ENCODE measurements at regions not wholly inside any gene's neighbourhood (a gene's known extent, or its start where the extent isn't known, plus 50 kb on each side); places are given as distances from the start of the nearest gene placed in this dataset.
"Not testable (repeated sequence)": the region's sequence is repeated elsewhere in the genome, so short reads cannot be mapped to it uniquely, and the experiment has no call there.

DNA sequence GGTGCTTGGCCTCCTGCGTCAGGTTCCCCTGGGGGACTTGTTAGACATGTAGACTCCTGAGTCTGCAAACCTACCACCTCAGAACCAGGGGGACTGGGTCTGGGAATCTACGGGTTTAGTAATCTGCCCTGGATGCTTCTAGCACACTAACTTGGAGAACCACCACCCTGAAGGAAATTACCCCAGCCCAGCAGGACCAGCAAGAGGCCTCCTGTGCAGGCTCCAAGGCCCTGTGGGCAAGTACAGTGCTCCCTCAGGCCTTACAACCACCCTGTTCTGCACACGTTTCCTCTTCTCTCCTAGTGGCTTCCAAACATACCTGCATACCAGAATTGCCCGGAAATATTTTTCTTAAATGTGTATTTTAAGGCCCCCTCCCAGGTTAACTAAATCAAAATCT lies 423.0 kb downstream of the FUT8 start:
- no peak for DNase-seq

DNA sequence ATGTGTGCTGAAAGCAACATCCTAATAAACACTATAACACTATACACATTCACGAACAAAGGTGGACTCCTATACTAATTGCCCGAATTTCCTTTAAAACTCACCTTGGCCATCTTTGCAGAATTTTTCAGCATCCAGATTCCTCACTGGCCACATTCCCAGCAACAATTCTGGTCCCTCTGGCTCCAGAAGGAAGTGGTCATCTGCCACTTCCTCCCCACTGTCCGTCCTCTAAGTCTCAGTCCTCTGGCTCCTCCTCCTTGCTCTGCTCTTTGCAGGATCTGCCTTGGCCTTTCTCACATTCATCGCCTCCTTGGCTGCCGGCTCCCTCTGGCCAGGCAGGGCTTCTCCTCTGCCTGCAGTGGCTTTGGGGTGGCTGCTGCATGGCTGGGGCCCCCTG lies 426.0 kb downstream of the FUT8 start:
- no peak for DNase-seq

DNA sequence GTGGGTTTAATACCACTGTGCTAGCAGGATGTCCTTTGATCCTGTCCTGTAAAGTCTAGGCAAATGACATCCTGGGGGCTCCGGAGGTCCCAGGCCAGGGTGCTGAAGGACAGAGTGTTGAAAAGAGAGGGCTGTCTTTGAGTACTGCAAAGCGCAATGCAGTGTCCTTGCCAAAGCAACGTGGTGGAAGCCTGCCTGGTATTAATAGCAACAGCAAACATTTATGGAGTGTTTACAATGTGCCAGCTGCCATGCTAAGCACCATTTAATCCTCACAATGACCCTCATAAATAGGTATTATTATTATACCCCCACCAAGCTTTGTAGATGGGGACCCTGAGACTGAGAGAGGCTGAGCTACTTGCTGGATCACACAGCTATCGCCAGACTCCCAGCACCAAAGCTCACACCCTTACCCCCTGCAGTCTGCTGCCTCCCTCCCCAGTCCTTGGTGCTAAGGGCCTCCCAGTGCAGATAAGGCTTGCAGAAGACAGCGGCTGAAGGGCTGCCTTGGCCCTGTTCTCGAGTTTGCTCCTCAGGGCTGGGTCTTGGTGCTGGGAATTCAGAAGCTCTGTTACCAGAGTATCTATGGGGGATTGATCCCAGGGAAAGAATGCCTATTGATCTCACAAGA lies 427.7 kb downstream of the FUT8 start:
- no peak for DNase-seq

DNA sequence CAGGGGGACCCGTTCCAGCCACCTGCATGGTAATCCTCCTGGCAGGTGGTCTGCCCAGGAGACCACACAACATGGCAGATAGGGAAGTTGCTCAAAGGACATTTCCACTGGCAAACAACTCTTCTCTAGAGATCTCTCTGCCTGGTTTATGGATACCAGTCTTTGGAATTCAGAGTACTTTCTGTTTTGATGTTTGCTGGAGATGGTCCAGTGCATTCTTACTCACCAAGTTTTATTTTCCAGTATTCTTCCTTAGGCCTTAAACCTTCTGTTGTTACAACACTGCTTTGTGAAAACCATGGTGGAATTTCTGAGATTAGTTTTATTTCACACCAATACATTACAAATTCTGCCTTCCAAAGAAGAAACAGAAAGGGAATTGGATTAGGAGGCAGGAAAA lies 428.3 kb downstream of the FUT8 start:
- no peak for DNase-seq

DNA sequence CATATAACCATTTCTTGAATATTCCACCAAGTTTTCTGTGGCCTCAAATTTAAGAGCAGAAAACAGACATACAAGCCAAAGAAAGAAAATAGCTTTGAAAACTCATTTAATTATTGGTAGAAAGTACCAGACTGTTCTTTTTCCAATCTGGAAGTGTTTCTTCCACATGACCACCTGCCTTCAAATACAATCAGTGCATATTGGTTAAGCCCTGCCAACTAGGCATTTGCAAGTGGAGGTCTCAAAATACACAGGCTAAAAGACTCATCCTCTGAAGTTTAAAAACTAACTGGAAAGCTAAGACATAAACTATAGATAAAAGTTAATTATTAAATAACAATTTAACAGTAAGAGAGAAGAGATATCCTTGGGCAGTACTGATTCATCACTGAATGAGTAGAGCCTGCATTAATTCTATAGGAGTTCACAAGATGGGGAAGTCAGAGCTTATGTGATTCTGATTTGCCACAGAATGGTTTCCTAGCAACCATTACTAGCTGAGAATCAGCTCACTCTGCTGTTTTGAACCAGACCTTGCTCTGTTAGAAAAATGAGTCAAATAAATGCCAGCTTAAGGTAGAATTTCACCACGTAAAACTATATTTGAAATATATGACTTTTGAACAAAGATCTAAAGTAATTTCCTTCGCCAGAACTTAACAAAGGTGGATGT lies 433.8 kb downstream of the FUT8 start:
- DNase-seq: peak; percentile 39

DNA sequence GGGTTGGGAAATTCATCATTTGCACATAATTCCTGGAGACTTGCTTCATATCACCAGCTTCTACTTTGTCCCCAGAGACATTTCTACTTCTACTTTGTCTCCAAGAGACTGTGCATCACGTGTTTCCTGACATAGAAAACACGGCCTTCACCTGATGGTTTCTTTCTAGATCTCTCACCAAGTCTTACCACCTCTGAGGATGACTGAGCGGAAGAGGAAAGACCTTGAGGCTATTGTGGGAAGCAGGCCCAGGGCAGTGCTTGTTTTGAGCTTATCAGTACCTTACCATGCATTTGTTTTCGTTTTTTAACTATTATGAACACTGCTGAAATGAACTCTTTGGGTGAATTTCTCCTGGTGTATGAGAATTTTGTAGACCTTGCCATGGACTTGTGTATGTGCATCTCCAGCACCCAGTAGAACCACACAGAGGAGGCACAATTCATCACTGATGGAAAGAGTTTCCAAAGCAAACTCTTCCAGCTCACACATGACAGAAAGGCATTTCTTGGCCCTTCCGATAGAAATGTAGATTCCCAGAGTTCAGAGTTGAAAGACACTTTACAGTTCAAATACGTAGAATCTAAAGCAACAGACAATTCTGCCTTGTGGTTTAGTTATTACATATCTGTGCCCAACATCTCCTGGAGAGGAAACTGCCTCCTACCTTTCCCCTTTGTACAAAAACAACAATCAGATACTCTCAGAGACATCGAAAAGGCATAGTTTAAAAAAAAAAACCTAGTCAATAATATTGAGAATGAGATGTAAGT lies 434.7 kb downstream of the FUT8 start:
- peak; percentile 85 for DNase-seq

DNA sequence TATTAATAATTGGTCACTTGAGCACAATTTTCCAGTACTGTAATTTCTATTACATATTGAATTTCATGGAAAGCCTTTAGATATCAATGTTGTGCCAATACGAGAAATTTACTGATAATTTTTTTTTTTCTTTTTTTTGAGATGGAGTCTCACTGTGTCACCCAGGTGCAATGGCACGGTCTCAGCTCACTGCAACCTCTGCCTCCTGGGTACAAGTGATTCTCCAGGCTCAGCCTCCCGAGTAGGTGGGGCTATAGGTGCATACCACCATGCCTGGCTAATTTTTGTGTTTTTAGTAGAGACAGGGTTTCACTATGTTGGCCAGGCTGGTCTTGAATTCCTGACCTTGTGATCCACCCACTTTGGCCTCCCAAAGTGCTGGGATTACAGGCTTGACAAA lies 435.4 kb downstream of the FUT8 start:
- not testable (repeated sequence) for DNase-seq

DNA sequence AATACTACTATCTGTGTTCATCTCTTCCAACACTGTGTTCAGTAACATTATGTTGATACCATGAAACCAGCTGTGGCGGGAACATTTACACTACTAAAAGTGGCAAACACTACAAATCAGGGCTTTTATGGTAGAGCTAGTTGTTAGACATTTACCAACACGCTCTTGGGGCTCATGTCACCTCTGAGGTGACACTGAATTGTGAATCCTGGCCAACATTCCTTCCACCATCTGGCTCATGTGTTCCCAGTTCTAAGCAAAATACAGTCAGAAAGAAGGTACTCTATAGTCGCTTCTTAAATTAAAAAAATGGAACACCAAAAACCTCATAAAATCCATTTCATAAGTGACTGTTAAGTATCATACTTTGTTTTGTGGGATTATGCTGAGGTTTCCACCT lies 436.6 kb downstream of the FUT8 start:
- no peak for DNase-seq

DNA sequence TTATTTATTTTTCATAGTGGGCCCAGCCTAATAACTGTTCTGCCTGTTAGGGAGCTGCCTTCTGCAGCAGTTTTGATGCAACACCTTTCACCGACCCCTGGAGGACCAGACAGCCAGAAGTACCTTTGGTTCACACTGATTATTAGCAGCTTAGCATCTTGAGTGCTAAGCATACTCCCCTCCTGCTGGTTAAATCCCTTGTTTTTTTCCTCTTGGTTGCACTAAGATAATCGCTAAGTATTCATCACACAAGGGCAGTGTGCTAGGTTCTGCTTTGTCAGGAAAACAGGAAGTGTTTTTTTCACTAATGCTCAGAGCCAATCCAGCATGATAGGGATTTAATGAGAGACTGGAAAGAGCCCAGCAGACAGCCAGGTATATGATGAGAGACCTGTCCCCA lies 437.0 kb downstream of the FUT8 start:
- no peak for DNase-seq

DNA sequence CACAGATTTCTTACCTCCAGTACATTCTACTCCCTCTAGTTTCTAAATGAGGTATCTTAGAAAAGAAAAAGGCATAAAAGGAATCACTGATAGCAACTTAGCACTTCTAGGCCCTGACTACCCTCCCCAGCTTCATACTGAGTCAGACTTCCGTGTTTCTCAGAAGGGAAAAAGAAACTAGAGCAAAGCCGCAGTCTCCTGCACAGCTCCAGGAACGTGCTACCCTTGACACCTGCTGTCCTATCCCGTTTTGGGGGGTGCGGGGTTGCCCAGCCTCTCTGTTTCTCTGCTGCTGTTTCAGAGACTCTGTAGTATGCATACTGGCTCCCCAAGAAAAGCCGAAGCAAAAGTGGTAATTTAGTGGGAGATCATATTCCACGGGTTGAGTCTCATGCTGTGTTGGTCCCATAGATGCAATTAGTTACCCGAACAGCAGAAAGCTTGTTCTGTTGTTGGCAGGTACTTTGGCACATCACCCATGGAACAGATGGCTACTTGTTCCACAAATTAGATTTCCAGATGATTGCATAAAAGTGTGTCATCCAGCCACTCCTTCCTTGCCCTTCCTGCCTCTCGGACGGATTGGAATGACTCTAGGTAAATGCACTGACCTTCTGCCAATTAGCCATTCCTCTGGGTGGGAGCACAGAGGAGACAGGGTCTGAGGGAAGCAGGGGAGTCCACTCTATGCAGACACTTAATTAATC lies 438.1 kb downstream of the FUT8 start:
- DNase-seq: peak; percentile 87

DNA sequence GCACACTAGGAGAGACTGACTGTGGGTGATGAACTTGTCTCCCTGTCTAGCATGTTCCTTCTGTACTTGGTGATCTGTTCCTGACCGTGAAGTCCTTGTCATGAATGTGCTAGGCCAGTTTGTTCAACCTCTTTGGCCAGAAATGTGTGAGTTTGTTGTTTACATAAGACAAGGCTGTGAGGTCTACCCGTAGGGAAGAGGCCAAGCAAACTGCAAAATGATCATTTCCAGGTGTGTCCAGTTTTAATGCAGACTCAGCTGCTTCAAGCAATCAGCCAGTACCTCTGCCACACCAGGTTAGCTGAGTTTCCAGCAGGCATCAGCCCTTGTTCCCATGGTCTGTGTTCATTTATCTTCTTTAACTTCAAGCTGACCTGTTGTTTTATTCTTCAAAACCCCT lies 440.2 kb downstream of the FUT8 start:
- no peak for DNase-seq

DNA sequence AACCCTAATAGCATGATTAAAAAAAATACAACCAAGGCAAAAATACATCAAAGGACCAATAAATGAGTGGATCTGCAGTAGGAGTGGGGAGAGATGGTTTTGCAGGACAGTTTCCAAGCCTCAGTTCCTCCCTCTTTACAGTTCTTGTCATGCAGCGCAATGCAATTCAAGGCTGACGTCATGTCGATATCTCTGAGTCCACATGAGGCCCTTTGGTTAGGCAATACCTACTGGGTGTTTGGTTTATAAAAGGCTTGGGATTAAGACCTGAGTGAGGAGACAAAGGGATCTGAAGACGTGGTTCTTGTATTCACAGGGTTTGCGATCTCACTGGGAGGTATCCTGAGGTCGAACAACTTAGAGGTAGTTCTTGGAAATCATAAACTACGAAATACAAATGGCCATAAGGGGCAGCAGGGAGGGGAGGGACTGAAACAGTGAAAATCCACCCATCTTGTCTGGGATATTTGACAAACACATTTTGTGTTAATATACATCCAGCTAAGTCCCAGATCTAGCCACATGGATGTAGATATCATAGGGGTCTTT lies 441.0 kb downstream of the FUT8 start:
- no peak for DNase-seq

DNA sequence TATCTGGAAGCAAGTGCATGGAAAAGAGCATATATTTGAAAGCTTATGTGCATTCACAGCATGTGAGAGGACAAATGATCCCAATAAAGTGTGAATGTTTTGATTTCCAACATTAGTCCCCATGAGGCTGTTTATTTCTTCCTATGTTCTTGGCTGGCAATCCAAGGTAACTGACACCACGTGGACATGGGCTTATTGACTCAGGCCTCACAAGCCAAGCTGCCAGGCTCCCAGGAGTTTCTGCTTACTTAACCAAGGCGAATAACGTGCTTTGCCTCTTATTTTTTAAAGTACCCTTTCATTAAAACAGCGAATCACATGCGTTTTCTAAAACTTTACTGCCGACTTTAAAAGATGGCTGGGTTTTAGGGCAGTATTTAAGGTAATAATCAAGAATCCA lies 441.7 kb downstream of the FUT8 start:
- DNase-seq: no peak

DNA sequence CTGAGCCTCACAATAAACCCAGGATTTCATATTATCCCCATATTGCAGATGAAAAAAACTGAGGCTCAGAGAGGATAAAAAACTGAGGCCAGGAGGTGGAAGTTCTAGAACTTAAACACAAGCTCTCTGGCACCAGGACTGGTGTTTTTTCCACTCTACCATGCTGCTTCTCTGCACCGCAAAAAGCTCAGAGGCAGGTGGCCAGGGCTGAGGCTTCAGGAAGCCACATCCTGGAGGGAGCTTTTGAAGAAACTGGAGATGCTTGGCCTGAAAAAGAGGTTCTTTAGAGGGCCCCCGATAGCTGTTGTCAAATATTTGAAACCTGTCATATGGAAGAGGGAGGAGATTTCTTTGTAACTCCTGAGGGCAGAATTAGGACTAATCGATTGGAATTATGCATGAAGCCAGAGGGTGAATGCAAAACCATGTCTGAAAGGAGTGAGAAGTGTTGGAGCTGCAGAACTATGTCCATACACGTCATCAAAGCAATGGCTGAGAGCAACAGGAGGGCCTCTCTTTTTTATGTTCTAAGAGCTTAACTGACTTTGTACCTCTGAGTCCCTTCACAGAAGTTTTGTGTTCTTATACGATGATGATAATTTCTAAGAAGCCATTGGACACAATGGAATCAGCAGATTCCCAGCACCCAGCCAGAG lies 448.6 kb downstream of the FUT8 start:
- DNase-seq: no peak

DNA sequence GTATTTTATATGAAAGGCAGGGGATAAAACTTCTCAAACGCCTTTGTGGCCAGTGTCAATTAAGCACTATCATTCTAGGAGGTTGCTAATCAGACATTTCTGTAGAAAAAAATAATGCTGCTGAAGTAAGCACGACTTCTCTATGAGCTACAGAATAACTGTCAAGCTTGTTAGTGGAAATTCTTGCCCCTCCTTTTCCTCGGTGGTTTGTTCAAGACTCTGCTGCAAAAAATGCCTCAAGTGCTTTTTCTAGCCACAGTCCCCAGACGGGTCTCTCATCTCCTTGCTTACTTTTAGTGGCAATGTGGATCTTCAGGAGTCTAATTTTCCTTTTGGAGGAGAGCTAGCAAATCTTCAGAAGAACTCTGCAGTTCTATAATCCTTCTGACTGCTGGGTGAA lies 452.0 kb downstream of the FUT8 start:
- no peak for DNase-seq

DNA sequence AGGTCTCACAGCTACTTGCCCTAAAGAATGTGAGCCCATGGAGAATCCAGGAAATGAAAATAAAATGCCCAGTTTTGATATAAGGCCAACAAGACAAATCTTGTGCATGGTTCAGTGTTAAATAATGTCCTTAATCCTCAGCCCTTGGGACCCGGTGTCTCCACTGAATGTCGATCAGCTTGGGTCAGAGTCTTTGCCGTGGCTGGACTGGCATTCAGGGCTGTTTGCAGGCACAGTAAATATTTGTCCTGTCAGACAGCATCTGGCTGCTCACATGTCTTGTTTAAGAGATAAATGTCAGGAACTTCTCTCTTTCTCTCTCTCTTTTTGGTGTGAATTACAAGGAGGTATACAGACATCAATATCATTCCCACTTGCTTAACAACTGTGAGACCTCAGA lies 452.5 kb downstream of the FUT8 start:
- DNase-seq: no peak

DNA sequence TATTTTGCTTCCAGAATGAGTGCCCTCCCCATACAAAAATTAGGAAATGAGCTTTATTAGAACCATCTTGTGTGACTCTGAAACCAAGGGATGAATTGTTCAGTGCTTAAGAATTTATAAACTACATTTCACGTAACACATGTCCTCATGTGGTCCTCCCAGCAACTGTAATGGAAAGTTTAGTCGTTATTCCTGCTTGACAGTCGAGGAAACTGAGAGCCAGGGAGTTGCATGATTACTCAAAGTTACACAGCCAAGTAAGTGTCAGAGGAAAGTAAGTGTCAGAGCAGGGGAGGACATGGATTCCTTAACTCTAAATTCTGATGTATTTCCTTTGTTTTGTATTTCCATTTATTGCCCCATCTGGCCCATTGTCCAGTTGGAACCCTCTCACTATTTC lies 453.9 kb downstream of the FUT8 start:
- no peak for DNase-seq

DNA sequence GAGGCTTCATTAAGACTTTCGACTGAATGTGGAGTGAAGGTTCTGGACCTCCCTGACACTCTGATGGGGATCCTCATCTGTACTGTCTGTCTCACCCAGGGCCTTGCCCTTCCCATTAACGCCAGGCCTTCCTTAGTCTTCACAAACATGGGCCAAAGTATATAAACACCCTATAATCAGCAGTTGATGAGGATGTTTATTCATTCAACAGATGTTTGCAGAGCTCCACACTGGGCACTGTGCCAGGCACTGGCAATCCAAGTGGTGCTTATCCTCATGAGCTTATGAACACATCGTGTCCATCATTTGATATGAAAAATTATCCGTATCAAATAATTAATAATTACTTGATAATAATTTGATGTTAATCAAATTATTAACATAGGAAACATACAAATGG lies 454.4 kb downstream of the FUT8 start:
- no peak for DNase-seq

DNA sequence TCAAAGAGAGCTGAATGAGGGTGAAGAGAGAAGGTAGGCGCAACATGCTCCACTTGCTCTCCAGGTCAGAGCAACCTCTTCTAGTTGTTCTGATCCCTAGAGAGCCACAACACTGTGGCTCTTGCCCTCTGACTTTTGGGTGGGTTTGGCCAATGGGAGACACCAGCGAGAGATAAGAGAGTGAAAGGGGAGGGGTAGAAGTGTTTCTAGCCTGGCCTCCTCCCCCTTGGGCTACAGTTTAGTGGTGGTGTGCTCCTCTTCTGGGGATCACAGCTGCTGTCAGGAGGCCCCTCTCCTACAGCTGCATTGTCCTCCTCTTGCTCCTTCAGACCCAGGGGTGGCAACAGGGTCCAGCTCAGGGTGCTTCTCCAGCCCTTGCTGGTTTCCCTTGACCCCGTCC lies 454.8 kb downstream of the FUT8 start:
- no peak for DNase-seq

DNA sequence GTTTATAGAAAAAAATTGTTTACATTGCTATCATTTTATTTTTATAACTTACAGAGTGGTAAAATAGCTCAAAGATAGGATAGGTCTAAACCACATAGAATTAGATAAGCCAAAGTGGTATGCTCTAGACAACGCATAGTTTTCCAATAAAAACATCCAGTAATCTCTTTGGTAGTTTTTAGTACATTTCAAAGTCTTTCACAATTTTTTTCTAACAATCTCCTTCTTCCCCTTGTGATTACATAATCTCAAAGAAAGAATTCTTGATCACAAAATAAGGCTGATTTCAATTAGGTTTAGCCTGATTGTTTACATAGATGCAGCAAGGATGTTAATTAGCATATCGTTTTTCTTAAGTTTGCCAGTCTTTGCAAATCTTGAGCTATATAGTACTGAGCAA lies 460.0 kb downstream of the FUT8 start:
- DNase-seq: no peak

DNA sequence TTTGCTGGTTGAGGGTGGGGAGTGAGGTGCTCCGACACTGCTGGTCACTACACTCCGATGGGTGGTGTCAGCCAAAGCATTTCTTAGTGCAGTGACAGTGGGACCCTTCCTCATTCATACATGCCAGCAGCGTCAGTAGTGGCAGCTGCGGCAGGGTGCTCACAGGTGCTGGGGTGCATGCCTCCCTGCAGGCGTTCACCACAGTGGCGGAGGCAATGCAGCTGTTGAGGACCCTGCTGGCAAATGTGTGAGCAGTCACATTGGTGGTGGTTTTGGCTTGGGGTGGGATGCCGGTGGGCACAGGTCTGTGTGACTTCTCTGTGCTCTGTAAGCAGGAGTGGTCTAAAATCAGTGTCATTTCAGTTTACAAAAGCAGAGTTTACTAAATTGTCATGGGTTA lies 464.6 kb downstream of the FUT8 start:
- DNase-seq: no peak

DNA sequence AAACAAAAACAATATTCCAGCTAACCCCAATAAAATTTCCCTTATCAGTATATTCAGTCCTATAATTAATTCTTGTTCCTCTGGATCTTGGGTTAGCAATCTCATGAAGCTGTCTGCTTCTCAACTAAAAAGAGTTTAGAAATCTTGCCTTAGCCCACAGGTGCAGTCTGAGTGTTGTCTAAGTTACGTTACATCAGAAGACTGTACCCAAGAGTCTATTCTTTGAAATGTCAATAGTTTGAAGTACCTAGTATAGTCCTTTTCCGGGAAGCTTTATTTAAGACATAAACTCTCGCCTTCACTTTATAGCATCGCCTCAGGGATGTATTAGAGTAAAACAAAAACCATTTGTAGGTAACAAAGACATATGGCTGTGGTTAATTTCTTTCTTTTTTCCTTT lies 465.1 kb downstream of the FUT8 start:
- no peak for DNase-seq

DNA sequence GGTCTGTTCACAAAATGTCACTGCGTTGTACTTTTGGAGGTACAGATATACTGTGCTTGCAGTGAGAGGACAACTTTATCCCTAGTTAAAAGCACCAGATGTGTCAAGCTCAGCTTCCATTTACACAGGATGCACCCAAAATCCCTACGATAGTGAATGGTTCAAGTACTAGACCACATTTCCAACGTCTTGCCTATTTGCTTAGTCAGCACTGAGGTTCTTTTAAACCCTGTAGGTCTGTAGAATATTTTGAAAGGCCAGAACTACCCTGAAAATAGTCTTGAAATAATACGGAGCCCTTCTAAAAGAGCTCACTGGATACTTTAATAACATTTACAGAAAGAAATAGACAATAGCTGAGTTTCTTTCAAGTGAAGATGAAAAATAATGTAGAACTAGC lies 466.1 kb downstream of the FUT8 start:
- DNase-seq: no peak
